DOHH2 (cell line): ENCODE measurements at regions not wholly inside any gene's neighbourhood (a gene's known extent, or its start where the extent isn't known, plus 50 kb on each side); places are given as distances from the start of the nearest gene placed in this dataset.

Source experiments
- H3F3A ChIP-seq: fragments of 200-600 bp; sonication (generic), shearing (Covaris generic); 2 replicates; pipeline ENCODE4 v1.6.0; 2016; ENCODE audit warnings: antibody characterized with exemption, mild to moderate bottlenecking; ENCODE audit not compliant: control insufficient read depth, insufficient read depth
- H3K27ac ChIP-seq: fragments of 200-600 bp; sonication (generic); 2 replicates; pipeline ENCODE4 v1.5.1; 2014; ENCODE audit warnings: low read depth, mild to moderate bottlenecking, low read length, moderate library complexity
- H3K27me3 ChIP-seq: fragments of 200-600 bp; sonication (generic); 2 replicates; pipeline ENCODE4 v1.6.1; 2014; ENCODE audit warnings: mild to moderate bottlenecking, low read length, mixed read lengths; ENCODE audit not compliant: control insufficient read depth
- H3K36me3 ChIP-seq: fragments of 200-600 bp; sonication (generic); 2 replicates; pipeline ENCODE4 v1.6.1; 2014; ENCODE audit warnings: mild to moderate bottlenecking, low read length, moderate library complexity, mixed read lengths; ENCODE audit not compliant: control insufficient read depth
- H3K4me1 ChIP-seq: fragments of 200-600 bp; sonication (generic); 2 replicates; pipeline ENCODE4 v1.6.1; 2014; ENCODE audit warnings: mild to moderate bottlenecking, low read length, mixed read lengths; ENCODE audit not compliant: control insufficient read depth
- H3K4me2 ChIP-seq: fragments of 200-600 bp; sonication (generic); 2 replicates; pipeline ENCODE4 v1.6.0; 2014; ENCODE audit warnings: mild to moderate bottlenecking, low read length, moderate library complexity
- H3K4me3 ChIP-seq: fragments of 200-600 bp; sonication (generic); 2 replicates; pipeline ENCODE4 v1.5.1; 2014; ENCODE audit warnings: mild to moderate bottlenecking, low read length, mixed read lengths
- H3K79me2 ChIP-seq: fragments of 200-600 bp; sonication (generic); 2 replicates; pipeline ENCODE4 v1.6.1; 2014; ENCODE audit warnings: mild to moderate bottlenecking, low read length, mixed read lengths; ENCODE audit not compliant: control insufficient read depth
- H3K9me2 ChIP-seq: fragments of 200-600 bp; sonication (generic); replicated peaks from 2 replicates; pipeline ENCODE4 v1.6.1; 2014; ENCODE audit warnings: mild to moderate bottlenecking, low read length, mixed read lengths; ENCODE audit not compliant: control insufficient read depth
- H3K9me3 ChIP-seq: fragments of 200-600 bp; sonication (generic); 2 replicates; pipeline ENCODE4 v1.6.1; 2014; ENCODE audit warnings: antibody characterized with exemption, low read length, mixed read lengths; ENCODE audit not compliant: control insufficient read depth, insufficient read depth
- H4K20me1 ChIP-seq: fragments of 200-600 bp; sonication (generic); 2 replicates; pipeline ENCODE4 v1.6.0; 2014; ENCODE audit warnings: low read depth, mild to moderate bottlenecking, antibody characterized with exemption, low read length, moderate library complexity; ENCODE audit not compliant: control insufficient read depth, insufficient read depth
- EZH2phosphoT487 ChIP-seq: fragments of 200-600 bp; sonication (generic); IDR thresholded peaks from 2 replicates; pipeline ENCODE4 v1.6.1; 2017; ENCODE audit warnings: borderline replicate concordance, mild to moderate bottlenecking, antibody characterized with exemption, low read length, moderate library complexity, mixed read lengths
- TF ChIP-seq, protein P1 (sequence below): fragments of 200-600 bp; sonication (generic); IDR thresholded peaks from one replicate; pipeline ENCODE4 v1.5.1; 2014; ENCODE audit warnings: antibody characterized with exemption, mild to moderate bottlenecking, low read depth, low read length; ENCODE audit not compliant: poor library complexity, severe bottlenecking

DNA sequence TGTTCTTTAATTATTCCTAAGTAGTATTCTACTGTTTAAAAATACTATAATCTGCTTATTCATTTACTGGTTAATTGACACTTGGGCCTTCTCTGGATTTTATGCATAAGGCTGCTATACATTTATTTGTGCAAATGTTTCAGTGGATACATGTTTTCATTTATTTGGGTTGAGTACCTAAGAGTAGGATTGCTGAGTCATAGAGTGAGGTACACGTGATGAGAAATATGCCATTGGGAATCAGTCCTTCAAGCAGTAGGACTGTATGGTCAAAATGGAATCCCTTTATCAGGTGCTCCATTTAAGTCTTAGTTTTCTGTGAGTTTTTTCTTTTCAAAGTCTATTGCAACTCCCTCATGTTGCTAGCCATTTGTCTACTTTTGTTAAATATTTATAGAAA is 275.2 kb upstream of the SORL1-AS1 start:
- H3K79me2 ChIP-seq = no peaks in the 10 kb centered on the region
- H3K9me3 ChIP-seq = no peaks in the 10 kb centered on the region
- TF ChIP-seq, protein P1, sequence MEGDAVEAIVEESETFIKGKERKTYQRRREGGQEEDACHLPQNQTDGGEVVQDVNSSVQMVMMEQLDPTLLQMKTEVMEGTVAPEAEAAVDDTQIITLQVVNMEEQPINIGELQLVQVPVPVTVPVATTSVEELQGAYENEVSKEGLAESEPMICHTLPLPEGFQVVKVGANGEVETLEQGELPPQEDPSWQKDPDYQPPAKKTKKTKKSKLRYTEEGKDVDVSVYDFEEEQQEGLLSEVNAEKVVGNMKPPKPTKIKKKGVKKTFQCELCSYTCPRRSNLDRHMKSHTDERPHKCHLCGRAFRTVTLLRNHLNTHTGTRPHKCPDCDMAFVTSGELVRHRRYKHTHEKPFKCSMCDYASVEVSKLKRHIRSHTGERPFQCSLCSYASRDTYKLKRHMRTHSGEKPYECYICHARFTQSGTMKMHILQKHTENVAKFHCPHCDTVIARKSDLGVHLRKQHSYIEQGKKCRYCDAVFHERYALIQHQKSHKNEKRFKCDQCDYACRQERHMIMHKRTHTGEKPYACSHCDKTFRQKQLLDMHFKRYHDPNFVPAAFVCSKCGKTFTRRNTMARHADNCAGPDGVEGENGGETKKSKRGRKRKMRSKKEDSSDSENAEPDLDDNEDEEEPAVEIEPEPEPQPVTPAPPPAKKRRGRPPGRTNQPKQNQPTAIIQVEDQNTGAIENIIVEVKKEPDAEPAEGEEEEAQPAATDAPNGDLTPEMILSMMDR = no peak
- TF ChIP-seq EZH2phosphoT487 = no peak
- H3F3A ChIP-seq = no peaks in the 10 kb centered on the region
- H3K27me3 ChIP-seq = 0 out of 2 replicates have a peak, but pooled peaks cover 5% of the 10 kb centered on the region
- H3K4me3 ChIP-seq = no peak overlapping the region
- H3K27ac ChIP-seq = no peak overlapping the region
- H3K36me3 ChIP-seq = no peaks in the 10 kb centered on the region
- no peaks in the 10 kb centered on the region for H3K4me1 ChIP-seq
- no peaks in the 10 kb centered on the region for H3K9me2 ChIP-seq
- H3K4me2 ChIP-seq = no peak overlapping the region
- no peaks in the 10 kb centered on the region for H4K20me1 ChIP-seq

GRCh38 chr11:121723246-121723741 is 270.5 kb upstream of the SORL1-AS1 start:
- Histone ChIP-seq H3K27me3 (no peaks in the 10 kb centered on the region), H3K4me2 (no peak overlapping the region), H3F3A (no peaks in the 10 kb centered on the region), H3K9me2 (no peaks in the 10 kb centered on the region), H3K4me3 (no peak overlapping the region), H3K9me3 (no peaks in the 10 kb centered on the region), H3K36me3 (no peaks in the 10 kb centered on the region), H4K20me1 (no peaks in the 10 kb centered on the region), H3K27ac (no peak overlapping the region), H3K4me1 (no peaks in the 10 kb centered on the region), H3K79me2 (no peaks in the 10 kb centered on the region)
- no peak for TF ChIP-seq EZH2phosphoT487
- TF ChIP-seq, protein P1 = no peak

DNA sequence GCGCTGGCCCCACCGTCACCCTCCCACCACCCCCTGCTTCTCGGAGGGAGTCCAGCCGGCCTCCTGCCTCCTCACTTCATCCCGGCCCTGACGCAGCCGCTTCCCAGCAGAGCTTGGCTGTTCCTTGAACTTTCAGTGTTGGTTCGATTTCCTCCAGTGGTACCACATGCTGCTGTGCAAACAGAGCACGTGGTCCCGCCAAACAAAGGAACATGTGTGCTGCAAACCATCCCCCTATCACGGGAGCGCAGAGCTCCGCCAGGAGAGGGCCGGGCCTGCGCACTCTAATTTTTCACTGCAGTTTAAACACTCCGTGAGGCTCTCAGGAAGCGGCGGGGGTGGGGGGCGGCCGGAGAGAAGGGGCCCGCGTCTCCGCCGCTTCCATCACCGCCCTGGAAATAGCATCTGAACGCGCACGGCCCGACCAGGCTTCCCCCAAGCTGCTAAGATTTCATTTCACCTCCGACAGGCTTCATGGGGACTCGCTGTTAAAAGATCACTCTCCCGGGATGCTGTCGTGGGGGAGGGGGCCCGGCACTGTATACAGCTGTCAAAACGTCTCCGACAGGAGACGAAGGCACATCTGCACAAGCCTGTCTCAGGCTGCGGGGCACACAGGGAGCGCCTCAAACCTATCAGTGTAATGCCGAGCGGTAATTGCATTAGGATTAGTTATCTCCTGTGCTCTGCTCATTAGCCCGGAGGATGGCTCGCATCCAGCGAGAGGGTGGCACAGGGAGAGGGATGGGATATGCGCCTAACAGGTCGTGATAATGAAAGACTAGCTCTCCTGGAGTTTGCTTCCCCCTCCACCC is 269.9 kb upstream of the SORL1-AS1 start:
- Histone ChIP-seq H3K36me3 (no peaks in the 10 kb centered on the region), H3K27ac (no peak overlapping the region), H3K4me3 (no peak overlapping the region), H3K9me2 (no peaks in the 10 kb centered on the region), H3F3A (no peaks in the 10 kb centered on the region), H3K9me3 (no peaks in the 10 kb centered on the region), H3K27me3 (no peaks in the 10 kb centered on the region), H3K79me2 (no peaks in the 10 kb centered on the region), H4K20me1 (no peaks in the 10 kb centered on the region), H3K4me1 (no peaks in the 10 kb centered on the region), H3K4me2 (no peak overlapping the region)
- TF ChIP-seq EZH2phosphoT487 = no peak
- TF ChIP-seq, protein P1 = no peak
